ENCODE measurements at regions not wholly inside any gene's neighbourhood (a gene's known extent, or its start where the extent isn't known, plus 50 kb on each side); places are given as distances from the start of the nearest gene placed in this dataset.

GRCh38 chr18:65498605-65499004, 252.2 kb upstream of the CDH7 start:
- no peak for DNase-seq (ENCODE audit: low spot score)
- Histone ChIP-seq H3K4me3 (ENCODE audit: severe bottlenecking) (no peak overlapping the region), H3K4me1 (ENCODE audit: insufficient read depth, poor library complexity, severe bottlenecking) (no peaks in the 10 kb centered on the region), H3K9me3 (ENCODE audit: severe bottlenecking) (no peaks in the 10 kb centered on the region), H3K36me3 (ENCODE audit: low read depth) (no peaks in the 10 kb centered on the region), H3K27ac (ENCODE audit: poor library complexity, severe bottlenecking) (no peak overlapping the region), H3K27me3 (ENCODE audit: insufficient read depth, poor library complexity, severe bottlenecking) (no peaks in the 10 kb centered on the region)
- TF ChIP-seq, protein P1, sequence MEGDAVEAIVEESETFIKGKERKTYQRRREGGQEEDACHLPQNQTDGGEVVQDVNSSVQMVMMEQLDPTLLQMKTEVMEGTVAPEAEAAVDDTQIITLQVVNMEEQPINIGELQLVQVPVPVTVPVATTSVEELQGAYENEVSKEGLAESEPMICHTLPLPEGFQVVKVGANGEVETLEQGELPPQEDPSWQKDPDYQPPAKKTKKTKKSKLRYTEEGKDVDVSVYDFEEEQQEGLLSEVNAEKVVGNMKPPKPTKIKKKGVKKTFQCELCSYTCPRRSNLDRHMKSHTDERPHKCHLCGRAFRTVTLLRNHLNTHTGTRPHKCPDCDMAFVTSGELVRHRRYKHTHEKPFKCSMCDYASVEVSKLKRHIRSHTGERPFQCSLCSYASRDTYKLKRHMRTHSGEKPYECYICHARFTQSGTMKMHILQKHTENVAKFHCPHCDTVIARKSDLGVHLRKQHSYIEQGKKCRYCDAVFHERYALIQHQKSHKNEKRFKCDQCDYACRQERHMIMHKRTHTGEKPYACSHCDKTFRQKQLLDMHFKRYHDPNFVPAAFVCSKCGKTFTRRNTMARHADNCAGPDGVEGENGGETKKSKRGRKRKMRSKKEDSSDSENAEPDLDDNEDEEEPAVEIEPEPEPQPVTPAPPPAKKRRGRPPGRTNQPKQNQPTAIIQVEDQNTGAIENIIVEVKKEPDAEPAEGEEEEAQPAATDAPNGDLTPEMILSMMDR (IDR thresholded peaks at IDR 0.05; ENCODE audit: poor library complexity, severe bottlenecking) = no peak
- ATAC-seq (ENCODE audit: low read depth) = no peak

DNA sequence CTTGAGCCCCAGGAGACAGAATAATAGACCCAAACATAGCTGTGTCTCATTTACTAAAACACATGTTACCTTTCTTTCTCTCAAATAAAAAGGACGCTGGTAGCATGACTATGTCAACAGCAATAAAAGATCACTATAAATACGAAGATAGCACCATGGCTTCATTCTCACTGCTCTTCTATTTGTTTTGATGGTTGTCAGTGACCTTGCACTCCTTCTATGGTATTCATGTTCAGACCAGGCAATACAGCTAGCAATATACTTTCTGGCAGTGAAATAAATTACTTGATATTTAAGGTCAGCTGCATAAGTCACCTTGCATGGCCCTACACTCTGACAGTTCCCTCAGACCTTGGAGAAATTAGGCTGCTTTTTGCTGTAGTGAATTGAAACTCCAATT, 263.2 kb upstream of the CDH7 start:
- H3K4me3 ChIP-seq (ENCODE audit: severe bottlenecking) = no peak overlapping the region
- TF ChIP-seq, protein P1 (IDR thresholded peaks at IDR 0.05; ENCODE audit: poor library complexity, severe bottlenecking) = no peak
- H3K9me3 ChIP-seq (ENCODE audit: severe bottlenecking) = no peaks in the 10 kb centered on the region
- DNase-seq (ENCODE audit: low spot score) (no peak), ATAC-seq (ENCODE audit: low read depth) (no peak)
- H3K4me1 ChIP-seq (ENCODE audit: insufficient read depth, poor library complexity, severe bottlenecking) = no peaks in the 10 kb centered on the region
- H3K27me3 ChIP-seq (ENCODE audit: insufficient read depth, poor library complexity, severe bottlenecking) = peaks cover 23% of the 10 kb centered on the region
- no peaks in the 10 kb centered on the region for H3K36me3 ChIP-seq (ENCODE audit: low read depth)
- H3K27ac ChIP-seq (ENCODE audit: poor library complexity, severe bottlenecking) = no peak overlapping the region

- no peaks in the 10 kb centered on the region for H3K9me3 ChIP-seq (ENCODE audit: severe bottlenecking)
- H3K36me3 ChIP-seq (ENCODE audit: low read depth) = no peaks in the 10 kb centered on the region
- ATAC-seq (ENCODE audit: low read depth) (no peak), DNase-seq (ENCODE audit: low spot score) (no peak)
- TF ChIP-seq, protein P1 (IDR thresholded peaks at IDR 0.05; ENCODE audit: poor library complexity, severe bottlenecking) = no peak
- no peak overlapping the region for H3K4me3 ChIP-seq (ENCODE audit: severe bottlenecking)
- H3K4me1 ChIP-seq (ENCODE audit: insufficient read depth, poor library complexity, severe bottlenecking) = no peaks in the 10 kb centered on the region
- no peak overlapping the region for H3K27ac ChIP-seq (ENCODE audit: poor library complexity, severe bottlenecking)
- no peaks in the 10 kb centered on the region for H3K27me3 ChIP-seq (ENCODE audit: insufficient read depth, poor library complexity, severe bottlenecking)
Measured at GRCh38 chr18:65477455-65477854, 273.4 kb upstream of the CDH7 start.

GRCh38 chr18:65468881-65469280, 281.9 kb upstream of the CDH7 start:
- ATAC-seq (ENCODE audit: low read depth) = no peak
- no peak for DNase-seq (ENCODE audit: low spot score)
- no peaks in the 10 kb centered on the region for H3K9me3 ChIP-seq (ENCODE audit: severe bottlenecking)

GRCh38 chr18:65464361-65464760, 286.5 kb upstream of the CDH7 start:
- TF ChIP-seq, protein P1 (IDR thresholded peaks at IDR 0.05; ENCODE audit: poor library complexity, severe bottlenecking) = no peak
- Histone ChIP-seq H3K9me3 (ENCODE audit: severe bottlenecking) (no peaks in the 10 kb centered on the region), H3K27ac (ENCODE audit: poor library complexity, severe bottlenecking) (no peak overlapping the region), H3K4me3 (ENCODE audit: severe bottlenecking) (no peak overlapping the region), H3K4me1 (ENCODE audit: insufficient read depth, poor library complexity, severe bottlenecking) (no peaks in the 10 kb centered on the region), H3K36me3 (ENCODE audit: low read depth) (no peaks in the 10 kb centered on the region), H3K27me3 (ENCODE audit: insufficient read depth, poor library complexity, severe bottlenecking) (no peaks in the 10 kb centered on the region)
- DNase-seq (ENCODE audit: low spot score) (no peak), ATAC-seq (ENCODE audit: low read depth) (no peak)

More at GRCh38 chr18:65468881-65469280, 281.9 kb upstream of the CDH7 start:
- Histone ChIP-seq H3K36me3 (ENCODE audit: low read depth) (no peaks in the 10 kb centered on the region), H3K4me1 (ENCODE audit: insufficient read depth, poor library complexity, severe bottlenecking) (no peaks in the 10 kb centered on the region), H3K27me3 (ENCODE audit: insufficient read depth, poor library complexity, severe bottlenecking) (no peaks in the 10 kb centered on the region), H3K27ac (ENCODE audit: poor library complexity, severe bottlenecking) (no peak overlapping the region), H3K4me3 (ENCODE audit: severe bottlenecking) (no peak overlapping the region)
- TF ChIP-seq, protein P1 (IDR thresholded peaks at IDR 0.05; ENCODE audit: poor library complexity, severe bottlenecking) = no peak

Measured in RWPE2 (cell line).